Body of pancreas (tissue), 4 donors: ENCODE measurements at regions not wholly inside any gene's neighbourhood (a gene's known extent, or its start where the extent isn't known, plus 50 kb on each side); places are given as distances from the start of the nearest gene placed in this dataset.

Source experiments
- CTCF ChIP-seq, 7 experiments: fragments of 450-650 bp in 4 of 7; fragments of 200-600 bp in 3 of 7; sonication (generic) in 3 of 7; IDR thresholded peaks; one replicate each; pipeline ENCODE4 v1.5.1; 2016 to 2019; ENCODE audit warnings: antibody characterized with exemption in 7 of 7
- POLR2A ChIP-seq, 3 donors: fragments of 450-650 bp; IDR thresholded peaks; one replicate each; pipeline ENCODE4 v1.6.1; 2016; ENCODE audit warnings: antibody characterized with exemption in 3 of 3, mild to moderate bottlenecking in 2 of 3

GRCh38 chr20:24236201-24236600 lies 233.2 kb upstream of the SYNDIG1 start:
- TF ChIP-seq CTCF (IDR thresholded peaks at IDR 0.05) (no peak), POLR2A (IDR thresholded peaks at IDR 0.05) (no peak)
